ENCODE measurements at regions not wholly inside any gene's neighbourhood (a gene's known extent, or its start where the extent isn't known, plus 50 kb on each side); places are given as distances from the start of the nearest gene placed in this dataset.

DNA sequence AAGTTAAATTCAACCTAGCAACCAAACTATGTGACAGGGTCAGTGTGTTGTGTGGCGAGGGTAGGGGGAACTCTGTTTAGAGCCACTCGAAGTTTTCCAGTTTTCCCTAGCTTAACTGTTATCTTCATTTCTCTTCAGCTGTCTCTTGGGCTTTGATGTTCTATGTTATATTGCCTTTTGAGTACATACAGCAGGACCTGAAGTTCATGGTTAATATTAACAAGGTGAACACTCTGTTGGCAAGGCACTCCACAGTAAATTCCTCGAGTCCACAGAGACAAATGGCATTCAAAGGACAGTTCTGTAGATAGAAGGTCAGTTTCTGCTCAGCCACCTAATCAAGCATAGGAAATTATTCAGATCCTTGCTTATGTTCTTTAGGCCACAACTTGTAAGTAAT is 147.9 kb upstream of the DPH6 start:
- no peak overlapping the region for H3K27ac ChIP-seq (ENCODE audit: low read depth, low read length)
- RAD21 ChIA-PET (ENCODE audit: low non-redundant PET in 1 of 2, low total read pairs in 2 of 2, uncharacterized antibody in 2 of 2, unreplicated experiment in 2 of 2), result no interaction called here
- POLR2A ChIA-PET, result no interaction called here
- H3K27me3 ChIP-seq (ENCODE audit: insufficient read depth, low read length), result no peaks in the 10 kb centered on the region
- H2AFZ ChIP-seq (ENCODE audit: low read depth, low read length, poor library complexity, severe bottlenecking), result no peak overlapping the region
- CTCF ChIA-PET, result no interaction called here
- H3K9ac ChIP-seq (ENCODE audit: low read length), result no peak overlapping the region
- BruUV-seq (replicated peaks), result no TSS peak
- no peak for TF ChIP-seq SP1 (IDR thresholded peaks at IDR 0.05; ENCODE audit: low read depth)
- TF ChIP-seq YY1 (IDR thresholded peaks at IDR 0.05; ENCODE audit: extremely low read depth, insufficient replicate concordance, low read depth, low read length), result no peak
- TF ChIP-seq ZFX (IDR thresholded peaks at IDR 0.05), result no peak
- no peak for TF ChIP-seq TCF7L2 (IDR thresholded peaks at IDR 0.05; ENCODE audit: borderline replicate concordance, extremely low read depth, insufficient read depth, insufficient read length)
- TF ChIP-seq, protein P1, sequence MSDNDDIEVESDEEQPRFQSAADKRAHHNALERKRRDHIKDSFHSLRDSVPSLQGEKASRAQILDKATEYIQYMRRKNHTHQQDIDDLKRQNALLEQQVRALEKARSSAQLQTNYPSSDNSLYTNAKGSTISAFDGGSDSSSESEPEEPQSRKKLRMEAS (IDR thresholded peaks at IDR 0.05), result no peak
- TF ChIP-seq EZH2 (IDR thresholded peaks at IDR 0.05), result no peak
- no peak for TF ChIP-seq ELF1 (IDR thresholded peaks at IDR 0.05; ENCODE audit: borderline replicate concordance, low read depth)
- TF ChIP-seq, protein P2, sequence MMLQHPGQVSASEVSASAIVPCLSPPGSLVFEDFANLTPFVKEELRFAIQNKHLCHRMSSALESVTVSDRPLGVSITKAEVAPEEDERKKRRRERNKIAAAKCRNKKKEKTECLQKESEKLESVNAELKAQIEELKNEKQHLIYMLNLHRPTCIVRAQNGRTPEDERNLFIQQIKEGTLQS (IDR thresholded peaks at IDR 0.05), result no peak
- TF ChIP-seq RAD21 (IDR thresholded peaks at IDR 0.05; ENCODE audit: low read depth), result no peak
- TF ChIP-seq CBX3 (IDR thresholded peaks at IDR 0.05; ENCODE audit: low read depth), result no peak
- TF ChIP-seq SIN3A (IDR thresholded peaks at IDR 0.05; ENCODE audit: low read depth), result no peak
- TF ChIP-seq, protein P3, sequence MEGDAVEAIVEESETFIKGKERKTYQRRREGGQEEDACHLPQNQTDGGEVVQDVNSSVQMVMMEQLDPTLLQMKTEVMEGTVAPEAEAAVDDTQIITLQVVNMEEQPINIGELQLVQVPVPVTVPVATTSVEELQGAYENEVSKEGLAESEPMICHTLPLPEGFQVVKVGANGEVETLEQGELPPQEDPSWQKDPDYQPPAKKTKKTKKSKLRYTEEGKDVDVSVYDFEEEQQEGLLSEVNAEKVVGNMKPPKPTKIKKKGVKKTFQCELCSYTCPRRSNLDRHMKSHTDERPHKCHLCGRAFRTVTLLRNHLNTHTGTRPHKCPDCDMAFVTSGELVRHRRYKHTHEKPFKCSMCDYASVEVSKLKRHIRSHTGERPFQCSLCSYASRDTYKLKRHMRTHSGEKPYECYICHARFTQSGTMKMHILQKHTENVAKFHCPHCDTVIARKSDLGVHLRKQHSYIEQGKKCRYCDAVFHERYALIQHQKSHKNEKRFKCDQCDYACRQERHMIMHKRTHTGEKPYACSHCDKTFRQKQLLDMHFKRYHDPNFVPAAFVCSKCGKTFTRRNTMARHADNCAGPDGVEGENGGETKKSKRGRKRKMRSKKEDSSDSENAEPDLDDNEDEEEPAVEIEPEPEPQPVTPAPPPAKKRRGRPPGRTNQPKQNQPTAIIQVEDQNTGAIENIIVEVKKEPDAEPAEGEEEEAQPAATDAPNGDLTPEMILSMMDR (IDR thresholded peaks at IDR 0.05 in 2 of 3, conservative IDR thresholded peaks at IDR 0.05 in 1 of 3; ENCODE audit: borderline replicate concordance in 1 of 3, insufficient read depth in 1 of 3, low read depth in 2 of 3, low read length in 2 of 3), result no peak
- TF ChIP-seq POLR2A (IDR thresholded peaks at IDR 0.05; ENCODE audit: borderline replicate concordance, extremely low read depth, insufficient read depth, insufficient read length), result no peak
- TF ChIP-seq JUND (IDR thresholded peaks at IDR 0.05), result no peak
- TF ChIP-seq FOSL1 (IDR thresholded peaks at IDR 0.05; ENCODE audit: low read depth), result no peak
- TF ChIP-seq POLR2AphosphoS5 (IDR thresholded peaks at IDR 0.05; ENCODE audit: low read depth, low read length), result no peak
- TF ChIP-seq SRF (IDR thresholded peaks at IDR 0.05; ENCODE audit: low read depth), result no peak
- TF ChIP-seq, protein P4, sequence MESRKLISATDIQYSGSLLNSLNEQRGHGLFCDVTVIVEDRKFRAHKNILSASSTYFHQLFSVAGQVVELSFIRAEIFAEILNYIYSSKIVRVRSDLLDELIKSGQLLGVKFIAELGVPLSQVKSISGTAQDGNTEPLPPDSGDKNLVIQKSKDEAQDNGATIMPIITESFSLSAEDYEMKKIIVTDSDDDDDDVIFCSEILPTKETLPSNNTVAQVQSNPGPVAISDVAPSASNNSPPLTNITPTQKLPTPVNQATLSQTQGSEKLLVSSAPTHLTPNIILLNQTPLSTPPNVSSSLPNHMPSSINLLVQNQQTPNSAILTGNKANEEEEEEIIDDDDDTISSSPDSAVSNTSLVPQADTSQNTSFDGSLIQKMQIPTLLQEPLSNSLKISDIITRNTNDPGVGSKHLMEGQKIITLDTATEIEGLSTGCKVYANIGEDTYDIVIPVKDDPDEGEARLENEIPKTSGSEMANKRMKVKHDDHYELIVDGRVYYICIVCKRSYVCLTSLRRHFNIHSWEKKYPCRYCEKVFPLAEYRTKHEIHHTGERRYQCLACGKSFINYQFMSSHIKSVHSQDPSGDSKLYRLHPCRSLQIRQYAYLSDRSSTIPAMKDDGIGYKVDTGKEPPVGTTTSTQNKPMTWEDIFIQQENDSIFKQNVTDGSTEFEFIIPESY (IDR thresholded peaks at IDR 0.05; ENCODE audit: extremely low read depth, insufficient replicate concordance, low read length), result no peak
- TF ChIP-seq EGR1 (IDR thresholded peaks at IDR 0.05; ENCODE audit: low read depth), result no peak
- TF ChIP-seq, protein P5, sequence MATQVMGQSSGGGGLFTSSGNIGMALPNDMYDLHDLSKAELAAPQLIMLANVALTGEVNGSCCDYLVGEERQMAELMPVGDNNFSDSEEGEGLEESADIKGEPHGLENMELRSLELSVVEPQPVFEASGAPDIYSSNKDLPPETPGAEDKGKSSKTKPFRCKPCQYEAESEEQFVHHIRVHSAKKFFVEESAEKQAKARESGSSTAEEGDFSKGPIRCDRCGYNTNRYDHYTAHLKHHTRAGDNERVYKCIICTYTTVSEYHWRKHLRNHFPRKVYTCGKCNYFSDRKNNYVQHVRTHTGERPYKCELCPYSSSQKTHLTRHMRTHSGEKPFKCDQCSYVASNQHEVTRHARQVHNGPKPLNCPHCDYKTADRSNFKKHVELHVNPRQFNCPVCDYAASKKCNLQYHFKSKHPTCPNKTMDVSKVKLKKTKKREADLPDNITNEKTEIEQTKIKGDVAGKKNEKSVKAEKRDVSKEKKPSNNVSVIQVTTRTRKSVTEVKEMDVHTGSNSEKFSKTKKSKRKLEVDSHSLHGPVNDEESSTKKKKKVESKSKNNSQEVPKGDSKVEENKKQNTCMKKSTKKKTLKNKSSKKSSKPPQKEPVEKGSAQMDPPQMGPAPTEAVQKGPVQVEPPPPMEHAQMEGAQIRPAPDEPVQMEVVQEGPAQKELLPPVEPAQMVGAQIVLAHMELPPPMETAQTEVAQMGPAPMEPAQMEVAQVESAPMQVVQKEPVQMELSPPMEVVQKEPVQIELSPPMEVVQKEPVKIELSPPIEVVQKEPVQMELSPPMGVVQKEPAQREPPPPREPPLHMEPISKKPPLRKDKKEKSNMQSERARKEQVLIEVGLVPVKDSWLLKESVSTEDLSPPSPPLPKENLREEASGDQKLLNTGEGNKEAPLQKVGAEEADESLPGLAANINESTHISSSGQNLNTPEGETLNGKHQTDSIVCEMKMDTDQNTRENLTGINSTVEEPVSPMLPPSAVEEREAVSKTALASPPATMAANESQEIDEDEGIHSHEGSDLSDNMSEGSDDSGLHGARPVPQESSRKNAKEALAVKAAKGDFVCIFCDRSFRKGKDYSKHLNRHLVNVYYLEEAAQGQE (IDR thresholded peaks at IDR 0.05; ENCODE audit: low read depth), result no peak
- intact Hi-C loops (cut with micrococcal nuclease), result no loop called here
- no peaks in the 10 kb centered on the region for H4K20me1 ChIP-seq (ENCODE audit: insufficient read depth)
- DNase-seq (ENCODE audit: low read depth, low spot score) (no peak), ATAC-seq (no peak)
- peaks cover 11 to 17% of the 10 kb centered on the region in 2 experiments for H3K4me1 ChIP-seq (ENCODE audit: control insufficient read depth in 1 of 2, insufficient read depth in 2 of 2, low read length in 2 of 2)
- H3K79me2 ChIP-seq (ENCODE audit: insufficient read depth, low read length), result no peaks in the 10 kb centered on the region
- no peaks in the 10 kb centered on the region for H3K36me3 ChIP-seq (ENCODE audit: control insufficient read depth in 1 of 2, insufficient read depth in 2 of 2, low read length in 2 of 2)
- no peak overlapping the region for H3K4me3 ChIP-seq (replicated peaks in 1 of 2; ENCODE audit: low read depth in 1 of 2, low read length in 2 of 2)
- H3K4me2 ChIP-seq (ENCODE audit: low read length), result no peak overlapping the region
- H3K9me2 ChIP-seq (ENCODE audit: insufficient read depth), result no peaks in the 10 kb centered on the region
- no peaks in the 10 kb centered on the region for H3K9me3 ChIP-seq (ENCODE audit: control insufficient read depth in 1 of 2, insufficient read depth in 1 of 2, low read depth in 1 of 2, low read length in 2 of 2)

All from HCT116 (cell line).